ENCODE measurements at regions not wholly inside any gene's neighbourhood (a gene's known extent, or its start where the extent isn't known, plus 50 kb on each side); places are given as distances from the start of the nearest gene placed in this dataset.

GRCh38 chr5:167629634-167630033 lies 661.8 kb upstream of the WWC1 start:
- H3K4me1 ChIP-seq (ENCODE audit: insufficient read depth, poor library complexity, severe bottlenecking), result peaks cover 35% of the 10 kb centered on the region
- no peak overlapping the region for H3K4me3 ChIP-seq (ENCODE audit: severe bottlenecking)
- ATAC-seq (ENCODE audit: low read depth) (peak; percentile 31; the same call in 2 of the 3 replicates), DNase-seq (ENCODE audit: low spot score) (no peak)
- H3K36me3 ChIP-seq (ENCODE audit: low read depth), result no peaks in the 10 kb centered on the region
- H3K9me3 ChIP-seq (ENCODE audit: severe bottlenecking), result no peaks in the 10 kb centered on the region
- H3K27me3 ChIP-seq (ENCODE audit: insufficient read depth, poor library complexity, severe bottlenecking), result no peaks in the 10 kb centered on the region
- no peak for TF ChIP-seq CTCF (IDR thresholded peaks at IDR 0.05; ENCODE audit: poor library complexity, severe bottlenecking)
- peak overlapping the region; percentile 4 for H3K27ac ChIP-seq (ENCODE audit: poor library complexity, severe bottlenecking)

GRCh38 chr5:167631191-167631590 lies 660.3 kb upstream of the WWC1 start:
- no peak for TF ChIP-seq CTCF (IDR thresholded peaks at IDR 0.05; ENCODE audit: poor library complexity, severe bottlenecking)
- no peak for ATAC-seq (ENCODE audit: low read depth)
- Histone ChIP-seq H3K27me3 (ENCODE audit: insufficient read depth, poor library complexity, severe bottlenecking) (no peaks in the 10 kb centered on the region), H3K4me1 (ENCODE audit: insufficient read depth, poor library complexity, severe bottlenecking) (peaks cover 42% of the 10 kb centered on the region), H3K27ac (ENCODE audit: poor library complexity, severe bottlenecking) (no peak overlapping the region), H3K9me3 (ENCODE audit: severe bottlenecking) (no peaks in the 10 kb centered on the region), H3K36me3 (ENCODE audit: low read depth) (no peaks in the 10 kb centered on the region), H3K4me3 (ENCODE audit: severe bottlenecking) (no peak overlapping the region)
- no peak for DNase-seq (ENCODE audit: low spot score)

GRCh38 chr5:167633114-167633513 lies 658.3 kb upstream of the WWC1 start:
- no peak for DNase-seq (ENCODE audit: low spot score)
- no peak for ATAC-seq (ENCODE audit: low read depth)
- TF ChIP-seq CTCF (IDR thresholded peaks at IDR 0.05; ENCODE audit: poor library complexity, severe bottlenecking), result no peak
- H3K27ac ChIP-seq (ENCODE audit: poor library complexity, severe bottlenecking), result peak overlapping the region; percentile 84
- H3K9me3 ChIP-seq (ENCODE audit: severe bottlenecking), result no peaks in the 10 kb centered on the region
- no peaks in the 10 kb centered on the region for H3K27me3 ChIP-seq (ENCODE audit: insufficient read depth, poor library complexity, severe bottlenecking)
- H3K4me1 ChIP-seq (ENCODE audit: insufficient read depth, poor library complexity, severe bottlenecking), result peaks cover 36% of the 10 kb centered on the region
- no peaks in the 10 kb centered on the region for H3K36me3 ChIP-seq (ENCODE audit: low read depth)
- no peak overlapping the region for H3K4me3 ChIP-seq (ENCODE audit: severe bottlenecking)

- no peaks in the 10 kb centered on the region for H3K9me3 ChIP-seq (ENCODE audit: severe bottlenecking)
- H3K27ac ChIP-seq (ENCODE audit: poor library complexity, severe bottlenecking), result peak overlapping the region; percentile 84
- H3K4me3 ChIP-seq (ENCODE audit: severe bottlenecking), result no peak overlapping the region
- TF ChIP-seq CTCF (IDR thresholded peaks at IDR 0.05; ENCODE audit: poor library complexity, severe bottlenecking), result no peak
- H3K27me3 ChIP-seq (ENCODE audit: insufficient read depth, poor library complexity, severe bottlenecking), result no peaks in the 10 kb centered on the region
- ATAC-seq (ENCODE audit: low read depth), result peak; percentile 42
- peaks cover 38% of the 10 kb centered on the region for H3K4me1 ChIP-seq (ENCODE audit: insufficient read depth, poor library complexity, severe bottlenecking)
- no peak for DNase-seq (ENCODE audit: low spot score)
- no peaks in the 10 kb centered on the region for H3K36me3 ChIP-seq (ENCODE audit: low read depth)
Observed at GRCh38 chr5:167633931-167634341, 657.5 kb upstream of the WWC1 start.

- Histone ChIP-seq H3K36me3 (ENCODE audit: low read depth) (no peaks in the 10 kb centered on the region), H3K9me3 (ENCODE audit: severe bottlenecking) (no peaks in the 10 kb centered on the region), H3K27me3 (ENCODE audit: insufficient read depth, poor library complexity, severe bottlenecking) (no peaks in the 10 kb centered on the region), H3K4me1 (ENCODE audit: insufficient read depth, poor library complexity, severe bottlenecking) (peaks cover 39% of the 10 kb centered on the region), H3K4me3 (ENCODE audit: severe bottlenecking) (no peak overlapping the region), H3K27ac (ENCODE audit: poor library complexity, severe bottlenecking) (peak overlapping the region; percentile 84)
- TF ChIP-seq CTCF (IDR thresholded peaks at IDR 0.05; ENCODE audit: poor library complexity, severe bottlenecking), result no peak
- ATAC-seq (ENCODE audit: low read depth) (peak; percentile 77), DNase-seq (ENCODE audit: low spot score) (no peak)
Observed at GRCh38 chr5:167634432-167634831, 657.0 kb upstream of the WWC1 start.
